Prostate gland (tissue), 2 donors: ENCODE measurements at regions not wholly inside any gene's neighbourhood (a gene's known extent, or its start where the extent isn't known, plus 50 kb on each side); places are given as distances from the start of the nearest gene placed in this dataset.

Experiments used
- POLR2AphosphoS5 ChIP-seq: sonication (generic); formaldehyde crosslinking; IDR thresholded peaks from one replicate; pipeline ENCODE4 v1.6.1; 2017; ENCODE audit warnings: antibody characterized with exemption
- TF ChIP-seq, protein P1 (sequence below), 4 experiments: fragments of 200-600 bp in 2 of 4; fragments of 450-650 bp in 2 of 4; sonication (generic) in 2 of 4; IDR thresholded peaks; 1 replicate in 3 of 4; 2 replicates in 1 of 4; pipeline ENCODE4 v1.5.1; 2016 to 2019; ENCODE audit warnings: antibody characterized with exemption in 4 of 4, mild to moderate bottlenecking in 2 of 4, moderate library complexity in 2 of 4

DNA sequence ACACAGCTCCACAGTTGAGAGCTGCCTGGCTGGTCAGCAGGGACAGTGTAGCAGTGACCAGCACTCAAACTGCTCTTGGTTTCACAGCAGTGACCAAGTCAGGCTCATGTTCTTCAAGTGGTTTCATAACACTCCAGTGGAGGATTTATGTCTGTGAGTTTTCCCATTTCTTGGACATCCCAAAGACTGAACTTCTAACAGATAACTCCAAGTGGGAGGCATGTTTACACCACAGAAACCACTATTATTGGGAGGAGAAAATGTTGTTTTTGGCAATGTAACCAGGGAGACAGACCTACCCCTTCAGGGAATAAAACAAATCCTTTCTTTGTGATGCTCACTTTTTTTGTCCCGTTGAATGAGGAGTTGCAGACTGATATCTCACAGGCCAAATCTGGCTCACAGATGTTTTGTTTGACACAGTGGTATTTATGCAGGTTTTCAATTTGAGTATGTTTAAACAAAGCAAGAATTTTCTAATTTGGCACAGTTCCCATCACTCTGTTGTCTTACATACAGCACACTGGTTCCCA, 141.5 kb downstream of the RMI1 start:
- TF ChIP-seq POLR2AphosphoS5 = no peak
- TF ChIP-seq, protein P1, sequence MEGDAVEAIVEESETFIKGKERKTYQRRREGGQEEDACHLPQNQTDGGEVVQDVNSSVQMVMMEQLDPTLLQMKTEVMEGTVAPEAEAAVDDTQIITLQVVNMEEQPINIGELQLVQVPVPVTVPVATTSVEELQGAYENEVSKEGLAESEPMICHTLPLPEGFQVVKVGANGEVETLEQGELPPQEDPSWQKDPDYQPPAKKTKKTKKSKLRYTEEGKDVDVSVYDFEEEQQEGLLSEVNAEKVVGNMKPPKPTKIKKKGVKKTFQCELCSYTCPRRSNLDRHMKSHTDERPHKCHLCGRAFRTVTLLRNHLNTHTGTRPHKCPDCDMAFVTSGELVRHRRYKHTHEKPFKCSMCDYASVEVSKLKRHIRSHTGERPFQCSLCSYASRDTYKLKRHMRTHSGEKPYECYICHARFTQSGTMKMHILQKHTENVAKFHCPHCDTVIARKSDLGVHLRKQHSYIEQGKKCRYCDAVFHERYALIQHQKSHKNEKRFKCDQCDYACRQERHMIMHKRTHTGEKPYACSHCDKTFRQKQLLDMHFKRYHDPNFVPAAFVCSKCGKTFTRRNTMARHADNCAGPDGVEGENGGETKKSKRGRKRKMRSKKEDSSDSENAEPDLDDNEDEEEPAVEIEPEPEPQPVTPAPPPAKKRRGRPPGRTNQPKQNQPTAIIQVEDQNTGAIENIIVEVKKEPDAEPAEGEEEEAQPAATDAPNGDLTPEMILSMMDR (IDR thresholded peaks at IDR 0.05) = no peak
